HG03378 (cell line): ENCODE measurements at regions not wholly inside any gene's neighbourhood (a gene's known extent, or its start where the extent isn't known, plus 50 kb on each side); places are given as distances from the start of the nearest gene placed in this dataset.
"Not testable (repeated sequence)": the region's sequence is repeated elsewhere in the genome, so short reads cannot be mapped to it uniquely, and the experiment has no call there.

Experiments used
- ATAC-seq: cut with Tn5 transposase; IDR thresholded peaks from one replicate; pipeline ENCODE4 v1.9.1; 2021; ENCODE audit warnings: mild to moderate bottlenecking, moderate library complexity; ENCODE audit not compliant: unreplicated experiment

DNA sequence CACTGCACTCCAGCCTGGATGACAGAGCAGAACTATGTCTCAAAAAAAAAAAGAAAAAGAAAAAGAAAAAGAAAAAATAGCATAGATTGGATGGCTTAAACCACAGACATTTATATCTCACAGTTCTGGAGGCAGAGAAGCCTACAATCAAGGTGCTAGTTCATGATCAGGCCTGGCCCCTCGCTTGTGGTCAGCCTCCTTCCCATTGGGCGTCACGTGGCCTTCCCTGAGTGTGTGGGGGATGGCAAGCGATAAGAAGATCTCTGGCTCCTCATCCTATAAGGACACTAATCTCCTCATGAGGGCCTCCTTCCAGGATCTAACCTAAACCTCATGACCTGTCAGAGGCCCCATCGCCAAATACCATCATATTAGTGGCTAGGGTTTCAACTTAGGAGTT is 320.2 kb upstream of the SPATA31A3 start:
- ATAC-seq: not testable (repeated sequence)

DNA sequence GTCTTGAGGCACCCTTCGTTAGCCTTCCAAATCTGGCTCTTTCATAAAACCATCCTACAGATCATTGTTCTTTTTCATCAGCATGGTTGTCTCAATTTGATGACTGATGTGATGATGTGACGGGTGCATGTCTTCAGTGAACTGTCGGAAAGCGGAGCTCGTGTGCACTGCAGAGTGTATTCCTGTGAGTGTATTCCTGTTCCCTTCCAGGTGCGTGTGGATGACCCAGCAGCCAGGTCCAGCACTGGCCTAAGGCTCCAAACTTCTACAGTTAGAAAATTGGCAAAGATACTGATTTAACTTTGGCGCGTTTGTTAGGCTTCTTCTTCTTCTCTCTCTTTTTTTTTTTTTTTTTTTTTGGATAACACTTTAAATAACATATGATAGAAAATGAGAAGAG is 314.8 kb upstream of the SPATA31A3 start:
- not testable (repeated sequence) for ATAC-seq

DNA sequence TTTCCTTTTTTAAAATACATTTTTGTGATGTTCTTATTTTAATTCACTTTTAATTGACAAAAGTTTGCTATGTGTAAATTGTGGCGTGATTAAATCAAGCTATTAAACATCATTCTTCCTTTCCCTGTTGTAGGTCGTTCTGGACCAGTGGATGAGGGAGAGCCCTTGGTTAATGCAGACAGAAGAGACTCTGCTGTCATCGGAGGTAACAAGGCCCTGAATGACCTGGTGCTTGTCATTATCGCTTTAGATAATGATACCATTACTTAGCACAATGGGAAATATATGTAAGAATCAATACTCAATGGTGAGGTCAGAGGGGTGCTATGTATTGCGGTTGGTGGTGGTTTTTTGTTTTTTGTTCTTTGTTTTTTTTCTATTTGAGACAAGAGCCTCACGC is 296.4 kb upstream of the SPATA31A3 start:
- ATAC-seq: not testable (repeated sequence)

DNA sequence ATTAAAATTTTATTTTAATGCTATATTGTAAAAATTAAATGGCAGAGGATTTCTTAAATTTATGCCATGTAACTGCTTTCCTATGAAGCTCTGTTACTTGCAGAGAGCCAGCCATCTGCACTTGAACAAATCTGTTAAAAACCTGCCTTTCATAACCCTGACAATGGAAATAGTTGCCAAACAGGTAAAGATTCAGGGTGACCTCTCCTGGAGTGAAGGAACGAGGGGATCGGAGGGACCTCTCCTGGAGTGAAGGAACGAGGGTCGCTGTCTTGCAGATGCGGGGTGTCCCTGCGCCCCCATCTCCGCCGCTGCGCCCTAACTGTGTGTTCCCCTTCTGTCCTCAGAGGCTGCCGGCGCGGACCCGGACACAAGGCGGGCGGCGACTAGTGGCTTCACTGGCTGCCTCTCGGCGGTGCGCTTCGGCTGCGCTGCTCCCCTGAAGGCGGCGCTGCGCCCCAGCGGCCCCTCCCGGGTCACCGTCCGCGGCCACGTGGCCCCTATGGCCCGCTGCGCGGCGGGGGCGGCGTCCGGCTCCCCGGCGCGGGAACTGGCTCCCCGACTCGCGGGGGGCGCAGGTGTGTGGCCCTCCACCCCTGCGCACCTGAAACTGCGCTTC is 295.9 kb upstream of the SPATA31A3 start:
- ATAC-seq: not testable (repeated sequence)

DNA sequence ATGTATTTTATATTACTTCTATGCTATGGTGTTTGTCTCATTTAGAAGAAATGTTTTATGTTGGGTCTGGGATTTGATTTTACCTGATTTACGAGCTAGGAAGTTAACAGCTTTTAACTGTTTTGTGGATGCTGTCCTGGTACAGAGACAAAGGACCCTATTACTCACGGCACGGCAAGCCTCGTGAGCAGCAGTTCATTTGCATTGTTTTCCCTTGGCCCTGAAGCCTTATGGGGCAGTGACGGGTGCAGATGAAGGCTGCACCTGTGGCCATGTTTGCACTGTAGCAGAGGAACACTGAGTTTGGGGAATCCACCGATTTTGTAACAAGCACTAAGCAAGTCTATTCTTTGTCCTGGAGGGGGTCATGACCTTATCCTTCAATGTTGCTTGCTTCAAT is 291.9 kb upstream of the SPATA31A3 start:
- ATAC-seq: not testable (repeated sequence)

DNA sequence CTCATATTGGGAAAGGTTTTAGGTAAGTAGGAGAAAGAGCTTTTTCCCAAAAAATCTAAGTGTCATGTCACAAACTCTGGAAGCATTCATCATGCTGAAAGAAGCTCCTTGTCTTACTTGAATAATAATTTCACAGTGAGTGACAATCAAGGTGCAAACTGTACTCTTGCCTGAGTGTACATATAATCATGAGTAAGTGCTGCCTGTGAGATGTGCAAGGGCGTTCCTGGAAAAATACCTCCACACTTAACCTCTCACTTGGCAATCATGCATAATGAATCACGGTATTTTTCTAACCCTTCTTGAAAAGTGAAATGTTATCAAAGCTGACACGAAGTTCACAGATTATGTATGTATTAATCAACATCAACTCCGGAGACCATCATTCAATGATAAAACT is 289.2 kb upstream of the SPATA31A3 start:
- ATAC-seq: not testable (repeated sequence)

DNA sequence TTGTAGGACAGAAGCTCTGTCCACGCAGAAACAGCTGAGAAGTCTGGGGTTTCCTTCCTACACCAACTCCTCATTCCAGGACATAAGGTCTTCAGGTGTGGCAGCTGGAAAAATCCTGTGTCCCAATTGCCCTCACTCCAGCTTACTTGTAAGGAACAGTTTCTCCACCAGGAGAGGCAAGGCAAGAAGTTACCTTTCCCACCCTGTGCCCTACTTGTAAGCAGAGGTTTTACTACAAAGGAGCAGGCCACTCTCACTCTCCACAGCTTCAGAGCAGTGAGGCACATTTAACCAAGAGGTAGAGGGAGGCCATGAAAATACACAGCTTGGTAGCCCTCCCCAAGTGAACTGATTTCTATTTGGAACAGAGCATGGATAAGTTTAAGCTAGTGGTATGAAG is 277.3 kb upstream of the SPATA31A3 start:
- not testable (repeated sequence) for ATAC-seq

DNA sequence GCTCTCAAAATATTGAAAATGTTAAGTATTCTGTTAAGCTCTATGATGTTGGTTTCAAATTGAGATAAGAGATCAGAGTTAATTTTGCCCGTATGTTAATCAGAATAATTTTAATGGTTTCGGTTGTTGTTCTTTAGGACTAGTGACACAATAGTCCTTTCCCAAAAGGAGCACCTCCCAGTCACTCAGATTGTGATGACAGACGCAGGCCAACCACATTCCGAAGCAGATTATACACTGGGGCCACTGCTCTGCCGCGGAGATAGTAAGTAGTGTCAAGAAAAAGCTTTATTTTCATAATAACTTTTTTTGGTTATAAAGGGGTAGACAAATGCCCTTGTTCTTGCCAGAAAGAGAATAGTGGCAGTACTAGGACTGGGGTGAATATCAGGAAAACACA is 265.5 kb upstream of the SPATA31A3 start:
- ATAC-seq: not testable (repeated sequence)

DNA sequence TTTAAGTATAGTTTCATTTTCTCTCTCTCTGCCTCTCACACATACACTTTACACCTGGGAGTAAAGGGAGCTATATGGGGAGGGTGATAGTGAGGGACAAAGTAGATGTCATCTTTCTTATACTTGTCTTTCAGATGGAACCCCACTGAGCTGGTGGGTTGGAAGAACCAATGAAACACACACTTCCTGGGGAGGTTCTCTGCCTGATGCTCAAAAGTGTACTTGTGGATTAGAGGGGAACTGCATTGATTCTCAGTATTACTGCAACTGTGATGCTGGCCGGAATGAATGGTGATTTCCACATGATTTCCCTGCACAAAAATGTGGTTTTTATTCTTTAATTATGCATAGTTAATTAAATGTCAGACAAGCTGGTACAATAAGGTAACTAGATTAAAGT is 256.6 kb upstream of the SPATA31A3 start:
- not testable (repeated sequence) for ATAC-seq

DNA sequence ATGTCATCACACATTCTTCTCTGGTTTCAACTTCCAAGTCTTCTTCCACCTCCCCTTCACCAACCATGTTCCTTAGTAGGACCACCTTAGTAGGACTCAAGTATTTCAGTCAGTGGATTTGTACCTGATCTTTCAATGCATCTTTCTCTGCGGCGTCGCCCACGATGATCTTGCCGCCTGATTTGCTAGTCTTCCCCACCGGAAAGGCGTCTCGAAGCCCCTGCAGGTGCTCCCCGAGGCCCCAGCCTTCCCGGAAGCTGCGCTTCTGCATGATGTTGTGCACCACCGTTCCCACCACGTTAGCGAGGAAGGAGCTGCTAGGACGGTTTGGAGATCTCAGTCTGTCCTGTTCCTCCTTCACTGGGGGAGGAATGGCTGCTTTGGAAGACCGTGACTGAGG is 219.7 kb upstream of the SPATA31A3 start:
- not testable (repeated sequence) for ATAC-seq

DNA sequence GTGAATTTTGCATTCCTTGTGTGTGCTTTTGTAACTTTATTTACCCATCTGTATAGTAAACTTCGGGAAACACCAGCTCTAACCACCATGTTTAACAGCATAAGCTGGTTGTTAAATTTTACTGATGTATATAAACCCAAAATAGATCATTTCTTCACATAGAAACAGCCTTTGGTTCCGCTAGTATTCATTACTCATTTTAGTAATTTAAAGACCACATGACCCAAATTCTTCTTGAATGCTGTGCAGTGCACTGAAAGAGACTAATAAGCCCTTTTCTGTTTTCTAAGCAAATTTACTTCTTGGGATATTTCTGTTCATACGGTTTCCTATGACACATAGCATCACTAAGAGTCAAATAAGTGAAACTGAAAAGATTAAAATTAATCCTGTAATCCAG is 218.5 kb upstream of the SPATA31A3 start:
- not testable (repeated sequence) for ATAC-seq

DNA sequence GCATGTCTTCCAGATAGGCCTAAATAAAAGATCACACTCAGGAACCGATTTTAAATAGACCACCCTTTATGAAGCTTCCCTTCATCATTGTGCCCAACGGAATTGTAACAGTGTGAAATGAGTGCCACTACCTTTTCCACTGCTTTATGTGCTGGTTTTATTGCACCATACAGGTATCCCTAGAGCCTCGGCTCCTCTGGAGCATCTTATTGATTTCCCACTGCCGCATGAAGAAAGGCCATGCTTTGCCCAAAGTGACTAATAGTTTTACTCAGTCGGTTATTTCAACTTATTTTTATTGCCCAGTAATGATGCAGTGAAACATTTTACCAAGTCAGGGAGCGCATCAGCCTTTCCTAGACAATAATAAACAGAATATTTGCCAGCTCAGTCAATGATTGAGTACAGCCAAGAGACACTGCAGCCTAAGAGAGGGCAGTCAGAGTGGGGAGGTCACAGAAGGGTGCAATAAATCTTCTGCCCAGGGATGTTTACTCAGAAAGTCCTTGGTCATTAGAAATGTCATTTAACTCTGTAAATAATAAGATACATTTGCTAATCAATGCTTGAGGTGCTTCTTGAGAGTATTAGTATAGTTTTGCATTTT is 216.6 kb upstream of the SPATA31A3 start:
- not testable (repeated sequence) for ATAC-seq

DNA sequence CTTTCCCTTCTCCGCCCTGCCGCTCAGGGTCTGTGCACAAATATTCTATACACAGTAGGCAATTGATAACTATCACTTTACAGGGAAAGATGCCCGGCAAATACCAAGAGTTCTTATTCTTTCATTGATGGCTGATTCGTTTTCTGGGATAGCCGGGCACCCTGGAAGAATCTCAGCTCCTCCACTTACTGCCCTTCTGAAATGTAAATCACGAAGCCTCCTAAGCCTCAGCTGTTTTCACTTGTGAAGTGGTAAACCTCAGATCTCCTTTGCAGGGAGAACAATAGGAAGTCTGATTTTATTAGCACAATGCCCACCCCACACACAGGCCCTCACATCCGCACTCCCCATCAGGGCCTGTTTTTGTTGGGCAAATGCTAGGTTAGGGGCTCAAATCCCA is 203.8 kb upstream of the SPATA31A3 start:
- not testable (repeated sequence) for ATAC-seq

DNA sequence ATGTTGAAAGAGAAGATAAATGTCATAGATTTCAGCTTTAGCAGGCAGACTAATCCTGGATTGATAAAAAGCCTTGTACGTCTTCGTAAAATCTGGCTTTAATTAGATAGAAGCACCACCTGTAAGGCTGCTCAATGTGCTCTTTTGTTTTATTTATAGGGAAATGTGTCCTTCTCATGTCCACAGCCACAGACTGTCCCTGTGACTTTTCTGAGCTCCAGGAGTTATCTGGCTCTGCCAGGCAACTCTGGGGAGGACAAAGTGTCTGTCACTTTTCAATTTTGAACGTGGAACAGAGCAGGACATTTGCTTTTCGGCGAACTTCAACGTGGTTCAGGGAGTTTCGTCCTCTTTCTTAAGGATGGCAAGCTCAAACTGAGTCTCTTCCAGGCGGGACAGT is 203.0 kb upstream of the SPATA31A3 start:
- not testable (repeated sequence) for ATAC-seq

DNA sequence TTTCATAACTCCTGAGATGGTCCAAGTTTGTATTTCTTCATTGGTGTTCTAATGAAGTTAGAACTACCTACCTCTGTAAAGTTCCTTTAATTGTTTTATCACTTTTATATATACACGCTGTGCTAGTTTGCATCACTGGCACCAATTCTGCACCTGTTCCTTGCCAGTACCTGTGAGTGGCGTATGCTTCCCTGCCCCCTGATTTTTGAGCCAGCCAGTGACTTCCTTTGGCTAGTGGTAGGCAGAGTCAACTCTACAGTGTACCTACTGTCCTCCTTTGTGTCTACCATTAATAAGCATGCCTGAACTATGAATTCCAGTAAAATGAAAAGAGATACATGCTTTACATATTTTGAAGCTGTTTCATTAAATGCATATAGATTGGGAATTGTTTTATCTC is 186.8 kb upstream of the SPATA31A3 start:
- not testable (repeated sequence) for ATAC-seq

DNA sequence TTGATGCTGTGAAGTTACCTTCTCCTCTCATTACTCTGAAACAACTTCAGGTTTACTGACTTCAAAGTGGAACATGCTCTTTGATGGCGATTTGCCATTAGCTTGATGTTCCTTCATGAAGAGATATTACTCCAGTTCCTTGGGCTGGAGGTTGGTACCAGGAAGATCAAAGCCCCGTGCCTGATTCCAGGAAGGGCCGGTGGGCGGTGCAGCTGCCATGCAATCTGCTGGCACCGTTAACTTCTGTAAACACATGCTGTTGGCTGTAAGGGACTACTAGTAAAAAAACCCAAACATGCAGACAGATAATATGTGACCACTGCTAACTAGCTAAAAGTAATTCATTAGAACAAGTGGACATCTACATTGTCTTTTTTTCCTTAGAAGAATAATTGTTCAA is 182.8 kb upstream of the SPATA31A3 start:
- ATAC-seq: not testable (repeated sequence)

DNA sequence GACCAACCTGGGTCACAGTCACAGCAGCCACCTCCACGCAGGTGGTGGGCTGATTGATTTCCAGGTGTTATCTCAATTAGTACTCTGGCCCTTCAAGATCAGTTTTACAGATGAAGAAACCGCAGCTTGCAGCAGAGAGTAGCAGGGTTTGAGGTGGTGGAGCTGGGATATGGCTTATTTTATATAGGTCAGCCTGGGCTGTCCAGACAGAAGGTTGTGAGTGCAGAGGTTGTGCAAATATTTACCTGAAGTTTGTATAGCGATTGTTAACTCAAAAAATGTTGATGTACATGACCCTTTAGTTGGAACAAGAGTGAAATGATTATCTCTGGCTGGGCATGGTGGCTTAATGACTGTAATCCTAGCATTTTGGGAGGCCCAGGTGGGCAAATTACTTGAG is 179.4 kb upstream of the SPATA31A3 start:
- not testable (repeated sequence) for ATAC-seq

DNA sequence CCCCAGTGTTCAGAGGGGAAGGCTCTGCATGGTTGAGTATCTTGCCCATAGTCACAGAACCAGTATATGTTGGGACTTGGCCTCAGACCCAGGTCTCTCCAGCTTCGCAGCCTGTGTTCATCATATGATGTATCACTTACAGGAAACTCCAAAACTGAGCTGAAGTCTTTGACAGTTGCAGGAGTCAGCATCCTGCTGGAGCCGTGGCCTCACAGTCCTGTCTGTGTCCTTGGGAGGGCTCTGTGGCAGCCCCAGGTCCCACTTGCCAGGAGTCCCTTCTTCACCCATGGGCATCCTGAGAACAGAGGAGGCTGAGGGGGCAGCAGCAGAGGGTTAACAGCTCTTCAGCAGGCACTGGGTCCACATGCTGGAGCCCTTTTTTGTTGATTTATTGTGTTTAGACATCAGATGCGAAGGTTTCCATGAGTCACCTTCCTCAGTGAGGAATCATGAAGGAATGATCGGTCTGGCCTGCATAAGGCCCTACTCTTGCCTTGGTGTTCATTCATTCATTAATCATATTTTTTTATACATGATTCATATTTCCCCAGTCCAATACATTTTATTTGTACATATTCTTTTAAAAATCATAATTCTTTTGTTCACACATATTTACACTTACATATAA is 176.3 kb upstream of the SPATA31A3 start:
- not testable (repeated sequence) for ATAC-seq

DNA sequence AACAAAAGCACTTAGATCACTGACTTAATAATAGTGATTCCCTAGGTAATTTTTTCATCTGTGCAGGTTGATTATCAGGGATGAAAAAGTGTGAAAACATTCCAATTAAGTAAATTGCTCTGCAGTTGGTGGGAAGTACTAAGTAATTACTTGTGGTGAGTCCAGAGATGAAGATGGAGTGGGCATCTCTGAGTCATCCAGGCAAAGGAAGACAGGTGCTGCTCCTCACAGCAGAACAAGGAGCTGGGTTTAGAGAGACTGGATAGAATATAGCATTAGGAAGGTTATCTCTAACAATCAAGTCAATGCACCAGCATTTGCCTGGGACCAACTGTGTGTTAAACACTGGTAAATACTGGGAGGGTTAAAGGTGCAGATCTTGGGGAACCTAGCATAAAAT is 174.0 kb upstream of the SPATA31A3 start:
- ATAC-seq: not testable (repeated sequence)

DNA sequence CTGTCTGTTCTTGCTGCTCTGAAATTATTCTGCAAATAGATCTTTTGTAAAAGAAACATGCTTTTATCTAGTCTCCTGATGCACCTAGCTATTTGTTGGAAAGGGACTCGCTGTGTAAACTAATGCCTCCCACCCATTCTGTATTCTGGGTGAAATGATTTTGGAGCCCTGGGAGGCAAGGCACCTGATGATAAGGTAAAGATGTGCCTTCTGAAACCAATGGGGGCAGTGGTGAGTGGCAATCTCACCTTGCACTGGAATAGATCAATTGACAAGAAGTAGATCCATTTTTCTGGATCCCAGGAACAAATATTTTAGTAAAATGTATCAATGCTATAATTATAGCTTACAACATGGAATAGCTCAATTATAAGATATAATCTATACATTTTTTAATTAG is 170.5 kb upstream of the SPATA31A3 start:
- ATAC-seq: not testable (repeated sequence)

DNA sequence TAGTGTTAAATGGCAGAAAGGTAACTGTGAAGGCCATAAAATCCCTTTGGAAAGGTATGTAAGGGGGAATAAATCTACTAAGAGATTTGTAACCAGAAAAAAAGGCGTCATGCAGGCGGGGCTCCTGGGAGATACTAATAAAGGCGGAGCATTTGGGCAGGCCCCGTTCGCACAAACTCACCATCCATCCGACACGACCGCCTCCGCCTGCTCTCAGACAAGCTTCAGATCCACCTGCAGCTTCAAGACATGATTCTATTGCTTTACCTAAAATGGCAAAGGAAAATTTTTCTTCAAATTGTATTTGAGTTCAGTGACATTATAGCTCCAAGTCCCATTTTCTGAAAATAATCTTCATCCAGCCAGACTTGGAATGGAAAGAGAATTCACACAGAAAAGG is 162.9 kb upstream of the SPATA31A3 start:
- not testable (repeated sequence) for ATAC-seq

DNA sequence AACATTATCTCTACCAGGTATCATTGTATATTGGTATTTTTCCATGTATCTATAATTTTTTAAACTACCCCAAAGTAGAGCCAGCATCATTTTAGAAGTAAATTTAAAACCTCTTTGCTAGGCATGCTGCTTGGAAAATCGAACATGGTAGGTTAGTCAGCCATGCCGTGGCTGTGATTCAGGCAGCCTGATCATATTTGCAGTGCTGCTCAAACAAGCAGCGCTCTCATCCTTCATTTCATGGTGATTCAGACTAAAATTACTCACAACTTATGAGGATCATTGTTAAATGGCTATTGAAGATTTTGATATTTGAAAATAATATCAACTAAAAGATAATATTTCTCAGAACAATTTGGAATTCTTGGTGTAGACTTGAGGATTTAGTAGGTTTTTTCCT is 161.2 kb upstream of the SPATA31A3 start:
- not testable (repeated sequence) for ATAC-seq
